Activated CD4-positive, alpha-beta memory T cell treated with anti-CD3 and anti-CD28 coated beads for 36 hours (primary cell): ENCODE measurements at regions not wholly inside any gene's neighbourhood (a gene's known extent, or its start where the extent isn't known, plus 50 kb on each side); places are given as distances from the start of the nearest gene placed in this dataset.

Experiments used
- CTCF ChIA-PET: fragments of 350-600 bp; sonication (Branson Sonifier 250); formaldehyde crosslinking; loops from one replicate; lab custom pipeline; 2021; ENCODE audit warnings: antibody characterized with exemption, inconsistent platforms; lab: Charles Lee
- POLR2A ChIA-PET: fragments of 350-600 bp; sonication (Branson Sonifier 250); formaldehyde crosslinking; loops from one replicate; lab custom pipeline; 2021; ENCODE audit warnings: antibody characterized with exemption; lab: Charles Lee
- DNase-seq: peaks from one replicate; pipeline ENCODE4 v3.0.0-alpha.2; 2020
- H3K27ac Mint-ChIP-seq: one replicate; pipeline ENCODE4 v1.8.0; 2021; ENCODE audit warnings: mixed read lengths
- H3K27me3 Mint-ChIP-seq: one replicate; pipeline ENCODE4 v1.8.0; 2021; ENCODE audit warnings: mixed read lengths
- H3K36me3 Mint-ChIP-seq: one replicate; pipeline ENCODE4 v1.8.0; 2021; ENCODE audit warnings: mixed read lengths
- H3K4me1 Mint-ChIP-seq: one replicate; pipeline ENCODE4 v1.8.0; 2021; ENCODE audit warnings: low read depth, mixed read lengths
- H3K4me3 Mint-ChIP-seq: one replicate; pipeline ENCODE4 v1.8.0; 2021; ENCODE audit warnings: mild to moderate bottlenecking, mixed read lengths
- H3K9me3 Mint-ChIP-seq: one replicate; pipeline ENCODE4 v1.8.0; 2021; ENCODE audit warnings: mixed read lengths
- intact Hi-C: fragments of 100-400 bp; cut with micrococcal nuclease; formaldehyde crosslinking; loops from one replicate; pipeline ENCODE4 v1.15.1; 2023

DNA sequence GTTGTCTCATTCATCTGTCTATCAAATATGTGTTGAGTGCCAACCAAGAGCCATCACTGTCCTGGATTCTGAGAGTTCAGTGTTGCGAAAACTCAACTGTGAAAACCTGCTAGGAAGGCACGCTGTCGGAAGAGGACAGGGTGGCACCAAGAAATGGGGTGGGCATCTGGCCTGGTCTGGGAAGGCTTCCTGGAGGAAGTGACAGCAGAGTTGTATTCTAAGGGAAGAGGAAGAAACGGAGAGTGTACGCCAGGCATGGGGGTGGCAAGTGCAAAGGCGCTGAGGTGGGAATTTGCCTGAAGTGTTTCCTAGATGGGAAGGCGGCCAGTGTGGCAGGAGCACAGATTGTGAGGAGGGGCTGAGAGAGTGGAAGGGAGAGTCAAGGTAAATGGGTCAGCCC lies 91.2 kb downstream of the ANKRD60 start:
- Mint-ChIP-seq H3K27ac (no peak overlapping the region), H3K36me3 (no peaks in the 10 kb centered on the region), H3K9me3 (no peaks in the 10 kb centered on the region), H3K27me3 (peaks cover 40% of the 10 kb centered on the region), H3K4me1 (no peaks in the 10 kb centered on the region), H3K4me3 (no peak overlapping the region)
- intact Hi-C loops = no loop called here
- no peak for DNase-seq
- POLR2A ChIA-PET = no interaction called here
- CTCF ChIA-PET = no interaction called here

DNA sequence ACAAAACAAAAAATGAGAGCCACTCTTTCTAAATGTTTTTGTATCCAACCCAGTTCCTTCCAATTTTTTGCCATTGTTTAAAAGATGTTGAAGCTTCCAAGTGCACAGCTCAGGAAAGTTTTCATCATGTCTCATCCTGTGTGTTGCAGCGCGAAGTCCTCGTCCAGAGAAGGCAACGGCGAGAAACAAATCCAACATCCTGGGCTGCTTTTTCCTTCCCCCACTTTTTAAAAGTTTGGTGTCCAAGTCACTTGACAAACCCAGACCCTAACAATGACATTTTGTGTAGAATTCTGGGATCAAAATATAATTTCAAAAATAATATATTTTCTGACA lies 92.3 kb downstream of the ANKRD60 start:
- CTCF ChIA-PET = no interaction called here
- POLR2A ChIA-PET = no interaction called here
- Mint-ChIP-seq H3K4me3 (no peak overlapping the region), H3K36me3 (no peaks in the 10 kb centered on the region), H3K9me3 (no peaks in the 10 kb centered on the region), H3K27me3 (peaks cover 49% of the 10 kb centered on the region), H3K4me1 (peaks cover 6% of the 10 kb centered on the region), H3K27ac (no peak overlapping the region)
- DNase-seq = no peak
- intact Hi-C loops = no loop called here

DNA sequence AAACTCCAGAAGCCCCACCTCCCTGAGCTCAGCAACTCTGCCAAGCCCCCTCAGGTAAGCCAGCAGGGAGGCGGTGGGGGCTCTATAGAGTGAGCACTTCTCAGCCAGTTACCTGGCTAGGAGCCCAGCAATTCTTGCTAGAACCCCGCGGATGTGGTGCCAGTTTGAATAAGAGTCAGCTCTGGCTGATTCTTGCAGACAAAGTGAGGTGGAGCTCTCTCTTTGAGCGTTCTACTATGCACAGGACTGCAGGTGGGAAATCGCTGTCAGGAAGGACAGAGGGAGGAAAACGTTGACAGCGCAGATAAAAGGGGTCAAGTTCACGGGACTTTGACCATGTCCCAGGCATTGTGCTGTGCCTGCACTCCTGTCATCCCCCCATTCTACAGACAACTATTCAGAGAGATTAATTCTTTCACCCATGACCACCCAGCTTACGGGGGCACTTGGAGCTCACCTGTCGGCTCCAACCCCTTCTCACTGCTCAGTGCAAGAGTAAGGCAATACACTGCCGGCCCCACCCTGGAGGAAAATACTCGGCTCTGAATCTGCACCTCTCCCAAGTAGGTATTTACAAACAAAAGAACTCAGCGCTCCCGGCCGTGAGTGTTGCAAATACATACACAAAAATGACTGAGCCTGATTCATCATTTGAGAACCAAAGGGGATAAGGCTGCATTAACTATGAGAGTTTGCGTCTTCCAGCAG lies 92.9 kb downstream of the ANKRD60 start:
- DNase-seq = no peak
- CTCF ChIA-PET = no interaction called here
- peaks cover 53% of the 10 kb centered on the region for H3K27me3 Mint-ChIP-seq

DNA sequence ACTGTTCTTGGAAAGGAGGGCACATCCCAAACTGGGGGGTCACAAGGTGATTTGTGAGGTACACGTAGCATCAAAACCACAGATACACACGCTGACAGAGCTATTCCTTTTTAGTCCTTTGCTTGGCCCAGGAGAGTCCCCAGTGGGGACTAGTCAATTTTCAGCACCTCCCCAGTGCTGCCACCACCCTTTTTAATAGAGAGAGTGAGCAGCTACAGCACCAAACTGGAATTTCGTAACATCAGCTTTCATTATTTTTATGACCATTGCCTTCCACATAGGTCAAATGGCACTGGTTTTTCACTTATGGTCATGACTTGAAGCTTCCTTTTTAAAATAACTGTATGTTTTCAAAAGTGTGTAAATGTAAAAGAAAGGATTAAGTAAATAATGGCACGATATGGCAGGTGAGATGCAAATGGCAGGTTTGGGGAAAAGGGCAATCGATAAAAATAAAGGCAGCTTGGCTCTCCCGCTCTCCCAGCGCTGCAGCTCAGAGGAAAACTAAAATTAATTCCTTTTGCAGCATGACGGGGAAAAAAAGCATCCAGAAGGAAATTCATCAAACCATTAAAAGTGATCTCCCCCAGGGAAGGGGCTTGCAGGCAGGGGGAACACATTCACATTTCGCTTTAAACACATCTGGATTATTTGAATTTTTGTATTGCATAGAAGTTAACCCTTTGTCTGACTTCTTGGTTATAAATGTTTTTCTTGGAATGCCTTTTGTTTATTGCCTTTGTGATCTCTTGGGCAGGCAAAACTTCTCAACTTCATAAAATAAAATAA lies 95.2 kb downstream of the ANKRD60 start:
- H3K36me3 Mint-ChIP-seq = no peaks in the 10 kb centered on the region
- ChIA-PET CTCF (interaction anchor here (1.2 to 1.3 kb wide), 2 partner anchors 8 to 480 kb away, joined by 4 read pairs; no protein-coding TSS in a partner anchor), POLR2A (no interaction called here)
- H3K4me1 Mint-ChIP-seq = peaks cover 6% of the 10 kb centered on the region
- no peak overlapping the region for H3K4me3 Mint-ChIP-seq
- no peak for DNase-seq
- no peak overlapping the region for H3K27ac Mint-ChIP-seq
- intact Hi-C loops = no loop called here
- H3K27me3 Mint-ChIP-seq = peaks cover 64% of the 10 kb centered on the region
- H3K9me3 Mint-ChIP-seq = no peaks in the 10 kb centered on the region

More for the DNA sequence above, 92.9 kb downstream of the ANKRD60 start:
- no peak overlapping the region for H3K4me3 Mint-ChIP-seq
- intact Hi-C loops = no loop called here
- no peaks in the 10 kb centered on the region for H3K9me3 Mint-ChIP-seq
- H3K36me3 Mint-ChIP-seq = no peaks in the 10 kb centered on the region
- POLR2A ChIA-PET = no interaction called here
- H3K4me1 Mint-ChIP-seq = peaks cover 6% of the 10 kb centered on the region
- no peak overlapping the region for H3K27ac Mint-ChIP-seq

DNA sequence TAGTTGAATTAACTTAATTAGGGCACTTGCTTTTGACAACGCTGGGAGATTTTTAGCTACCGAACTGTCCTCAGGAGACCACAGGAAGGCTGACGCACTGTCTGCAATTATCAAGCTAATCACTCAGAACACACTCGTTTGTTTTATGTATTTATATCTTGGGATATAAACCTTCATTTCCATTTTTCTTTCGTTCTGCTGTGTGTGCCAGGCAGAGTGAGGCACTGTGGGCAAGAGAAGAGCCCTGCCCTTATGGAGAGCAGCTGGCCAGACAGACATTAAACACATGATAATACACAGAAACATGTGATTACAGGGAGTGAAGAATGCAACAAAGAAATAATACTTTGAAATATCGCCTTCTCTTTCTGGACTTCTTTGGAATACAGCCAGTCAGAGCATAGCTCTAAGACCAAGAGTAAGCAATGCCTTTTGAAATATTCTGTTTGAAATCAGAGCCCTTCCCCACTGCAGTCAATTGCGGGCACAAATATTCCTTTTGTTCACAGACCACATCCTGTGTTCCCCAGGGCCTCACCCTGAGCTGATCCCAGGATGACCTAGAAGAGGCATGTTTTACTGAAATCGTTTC lies 96.8 kb downstream of the ANKRD60 start:
- POLR2A ChIA-PET = no interaction called here

DNA sequence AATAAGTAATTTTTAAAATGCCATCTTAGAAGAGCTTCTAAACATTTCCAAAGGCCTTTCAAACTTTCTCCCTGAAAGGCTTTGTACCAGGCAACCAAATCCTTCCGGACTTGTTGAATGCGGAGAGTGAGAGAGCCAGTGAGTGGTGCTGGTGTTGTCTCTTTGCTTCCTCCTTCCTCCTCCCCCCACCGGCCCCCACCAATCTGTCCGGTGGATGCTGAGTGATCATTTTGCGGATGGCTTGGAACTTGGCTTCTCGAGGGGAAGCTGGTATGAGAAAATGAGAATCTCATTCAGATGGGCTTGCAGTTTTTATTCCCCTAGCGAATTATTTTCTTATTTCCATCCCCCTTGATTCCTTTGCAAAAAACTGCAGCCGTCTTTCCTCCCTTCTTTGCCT lies 97.3 kb downstream of the ANKRD60 start:
- DNase-seq = no peak
- POLR2A ChIA-PET = no interaction called here
- peaks cover 8% of the 10 kb centered on the region for H3K4me1 Mint-ChIP-seq
- CTCF ChIA-PET = interaction anchor here (1.4 kb wide), 1 partner anchor 478 kb away, joined by 4 read pairs; no protein-coding TSS in a partner anchor
- no peak overlapping the region for H3K4me3 Mint-ChIP-seq
- intact Hi-C loops = no loop called here
- H3K9me3 Mint-ChIP-seq = no peaks in the 10 kb centered on the region
- H3K36me3 Mint-ChIP-seq = no peaks in the 10 kb centered on the region
- no peak overlapping the region for H3K27ac Mint-ChIP-seq
- H3K27me3 Mint-ChIP-seq = peaks cover 68% of the 10 kb centered on the region

More for the DNA sequence above, 96.8 kb downstream of the ANKRD60 start:
- CTCF ChIA-PET = interaction anchor here (0.7 to 1.4 kb wide), 2 partner anchors 478 to 537 kb away, joined by 3 to 4 read pairs; no protein-coding TSS in a partner anchor
- DNase-seq = no peak
- H3K4me3 Mint-ChIP-seq = no peak overlapping the region
- peaks cover 68% of the 10 kb centered on the region for H3K27me3 Mint-ChIP-seq
- no peaks in the 10 kb centered on the region for H3K9me3 Mint-ChIP-seq
- H3K36me3 Mint-ChIP-seq = no peaks in the 10 kb centered on the region
- no peak overlapping the region for H3K27ac Mint-ChIP-seq
- intact Hi-C loops = no loop called here
- peaks cover 8% of the 10 kb centered on the region for H3K4me1 Mint-ChIP-seq

DNA sequence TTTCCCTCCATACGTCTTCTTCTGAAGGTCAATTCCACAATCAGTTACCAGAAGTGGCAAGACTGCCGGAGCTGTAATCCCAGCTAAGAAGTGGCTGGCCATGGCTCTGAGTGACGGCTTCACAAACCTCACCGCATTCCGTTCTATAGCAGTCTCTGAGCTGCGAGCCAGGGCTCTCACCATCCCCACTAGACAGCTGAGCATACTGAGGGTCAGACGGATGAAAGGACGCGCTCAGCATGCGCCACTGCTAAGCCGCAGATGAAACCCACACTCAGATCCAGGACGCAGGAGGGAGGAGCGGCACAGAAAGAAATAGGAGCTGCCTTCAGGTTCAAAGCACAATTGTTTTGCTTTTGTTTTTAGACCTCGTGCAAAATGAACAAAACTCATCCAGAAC lies 97.9 kb downstream of the ANKRD60 start:
- POLR2A ChIA-PET = no interaction called here

DNA sequence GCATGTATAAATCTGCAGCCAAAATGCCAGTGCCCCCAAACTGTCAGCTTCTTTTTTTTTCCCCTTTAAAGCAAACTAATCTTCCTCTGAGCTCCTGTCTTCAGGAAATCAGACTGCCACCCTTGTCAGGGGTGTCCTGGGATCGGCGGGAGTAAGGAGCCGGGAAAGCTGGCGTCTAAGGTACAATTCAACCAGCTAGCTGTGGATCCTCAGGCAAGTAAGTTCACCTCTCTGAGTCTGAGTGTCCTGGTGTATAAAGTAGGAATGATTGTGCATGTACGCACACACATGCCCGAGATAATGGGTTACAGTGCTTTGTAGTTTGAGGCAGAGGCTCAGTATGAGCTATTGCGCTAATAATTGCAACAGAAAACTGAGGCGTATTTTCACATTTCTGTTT lies 98.3 kb downstream of the ANKRD60 start:
- Mint-ChIP-seq H3K27ac (no peak overlapping the region), H3K27me3 (peaks cover 61% of the 10 kb centered on the region), H3K4me1 (peaks cover 8% of the 10 kb centered on the region), H3K4me3 (no peak overlapping the region), H3K36me3 (no peaks in the 10 kb centered on the region), H3K9me3 (peaks cover 6% of the 10 kb centered on the region)
- ChIA-PET CTCF (interaction anchor here (1.4 kb wide), 1 partner anchor 477 kb away, joined by 4 read pairs; no protein-coding TSS in a partner anchor), POLR2A (no interaction called here)
- intact Hi-C loops = no loop called here
- no peak for DNase-seq

More for the DNA sequence above, 97.9 kb downstream of the ANKRD60 start:
- H3K27me3 Mint-ChIP-seq = peaks cover 64% of the 10 kb centered on the region
- H3K4me1 Mint-ChIP-seq = peaks cover 8% of the 10 kb centered on the region
- H3K9me3 Mint-ChIP-seq = peaks cover 2% of the 10 kb centered on the region
- no peaks in the 10 kb centered on the region for H3K36me3 Mint-ChIP-seq
- H3K27ac Mint-ChIP-seq = no peak overlapping the region
- H3K4me3 Mint-ChIP-seq = no peak overlapping the region
- no peak for DNase-seq
- CTCF ChIA-PET = interaction anchor here (1.4 kb wide), 1 partner anchor 477 kb away, joined by 4 read pairs; no protein-coding TSS in a partner anchor
- intact Hi-C loops = no loop called here

DNA sequence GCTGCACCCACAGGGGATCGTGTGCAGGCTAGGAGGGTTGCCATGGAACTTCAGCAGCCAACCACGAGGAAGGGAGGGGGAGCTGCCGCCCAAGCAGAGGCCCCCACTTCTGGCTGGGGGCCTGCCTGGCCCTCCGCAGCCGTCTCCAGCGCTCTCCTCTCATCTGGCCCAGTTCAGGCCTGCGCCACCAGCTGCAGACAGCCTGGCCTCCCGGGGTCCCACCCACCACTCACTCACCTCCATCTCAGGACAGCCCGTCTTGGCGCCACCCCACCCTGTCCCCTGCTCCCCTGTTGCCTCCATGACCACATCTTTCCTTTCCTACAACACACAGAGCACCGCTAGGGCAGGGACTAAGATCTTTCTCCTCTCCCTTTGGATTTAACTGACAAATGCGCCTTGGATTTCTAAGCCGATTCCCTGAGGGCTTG lies 98.7 kb downstream of the ANKRD60 start:
- intact Hi-C loops = no loop called here
- no peak for DNase-seq
- CTCF ChIA-PET = no interaction called here
- no peaks in the 10 kb centered on the region for H3K36me3 Mint-ChIP-seq
- no peak overlapping the region for H3K27ac Mint-ChIP-seq
- POLR2A ChIA-PET = no interaction called here
- peaks cover 58% of the 10 kb centered on the region for H3K27me3 Mint-ChIP-seq
- peaks cover 10% of the 10 kb centered on the region for H3K9me3 Mint-ChIP-seq
- no peak overlapping the region for H3K4me3 Mint-ChIP-seq
- H3K4me1 Mint-ChIP-seq = peaks cover 8% of the 10 kb centered on the region

DNA sequence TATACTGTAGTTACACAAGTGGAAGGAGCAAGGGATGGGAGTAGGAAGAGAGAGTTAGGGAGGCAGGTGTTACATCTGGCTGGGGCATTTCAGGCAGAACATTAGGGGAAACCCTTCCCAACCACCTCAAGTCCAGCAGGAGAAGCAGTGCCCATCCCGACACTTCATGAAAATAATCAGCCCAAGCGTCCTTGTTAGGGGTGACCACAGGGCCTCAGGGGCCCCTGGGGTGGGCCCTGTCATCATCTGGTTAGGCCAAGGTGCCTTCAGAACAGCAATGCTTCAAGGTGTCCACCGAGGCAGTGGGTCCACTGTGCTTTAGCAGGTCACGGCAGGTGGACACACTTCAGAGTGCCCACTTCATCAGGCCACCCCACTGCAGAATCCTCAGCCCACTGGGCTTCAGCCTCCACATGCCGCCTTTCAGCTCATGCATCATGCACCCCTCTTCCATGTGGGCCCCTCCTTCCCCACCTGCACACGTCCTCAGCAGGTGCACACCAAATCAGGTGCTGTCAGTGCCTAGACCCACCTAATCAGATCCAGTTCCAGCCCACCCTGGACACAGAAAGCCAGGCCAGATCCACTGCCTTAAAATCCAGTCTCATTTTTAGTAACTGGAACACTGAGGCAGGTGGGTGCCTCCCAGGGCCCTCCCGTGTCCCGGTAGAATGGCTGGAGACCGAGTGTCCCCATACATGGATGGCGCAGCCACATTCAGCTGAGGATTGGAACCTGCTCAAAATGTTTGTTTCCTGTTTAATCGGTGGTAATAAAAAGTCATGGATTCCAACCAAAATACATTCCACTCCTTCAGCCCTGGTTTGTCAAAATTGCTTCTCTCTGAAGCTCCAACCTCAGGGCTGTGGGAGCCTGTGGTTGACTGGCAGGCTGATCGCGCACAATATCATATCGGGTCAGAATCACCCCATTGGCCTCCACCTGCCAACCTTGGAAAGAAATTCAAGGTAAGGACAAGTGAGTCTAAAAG lies 99.5 kb downstream of the ANKRD60 start:
- Mint-ChIP-seq H3K27me3 (peaks cover 54% of the 10 kb centered on the region), H3K4me1 (peaks cover 8% of the 10 kb centered on the region), H3K9me3 (peaks cover 16% of the 10 kb centered on the region), H3K27ac (no peak overlapping the region), H3K4me3 (no peak overlapping the region), H3K36me3 (no peaks in the 10 kb centered on the region)
- POLR2A ChIA-PET = no interaction called here
- intact Hi-C loops = no loop called here
- CTCF ChIA-PET = no interaction called here
- DNase-seq = no peak

DNA sequence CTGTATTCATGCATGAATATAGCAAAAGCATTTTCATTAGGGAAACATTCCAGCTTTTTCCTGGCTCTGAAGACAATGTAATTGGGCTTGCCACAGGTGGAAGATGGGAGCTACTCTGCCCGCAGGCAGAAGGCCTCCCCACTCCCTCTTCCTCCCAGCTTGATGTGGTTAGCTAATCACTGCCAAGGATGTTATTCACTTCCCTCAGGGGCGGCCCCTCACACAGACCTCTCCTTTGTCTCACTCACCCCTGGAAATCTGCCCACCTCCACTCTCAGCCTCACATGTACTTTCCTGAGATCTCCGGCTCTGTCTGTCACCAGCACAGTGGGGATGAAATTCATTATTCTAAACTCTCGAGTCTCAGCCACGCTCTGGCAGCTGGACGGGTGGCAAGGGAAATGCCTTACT lies 100.7 kb downstream of the ANKRD60 start:
- H3K36me3 Mint-ChIP-seq = no peaks in the 10 kb centered on the region
- ChIA-PET POLR2A (no interaction called here), CTCF (no interaction called here)
- DNase-seq = peak; percentile 15
- peaks cover 8% of the 10 kb centered on the region for H3K4me1 Mint-ChIP-seq
- H3K27me3 Mint-ChIP-seq = peaks cover 44% of the 10 kb centered on the region
- intact Hi-C loops = no loop called here
- H3K9me3 Mint-ChIP-seq = peaks cover 18% of the 10 kb centered on the region
- no peak overlapping the region for H3K4me3 Mint-ChIP-seq
- no peak overlapping the region for H3K27ac Mint-ChIP-seq
